Spleen (tissue), 11 donors: ENCODE measurements at regions not wholly inside any gene's neighbourhood (a gene's known extent, or its start where the extent isn't known, plus 50 kb on each side); places are given as distances from the start of the nearest gene placed in this dataset.

Experiments
- DNase-seq: peaks from one replicate; pipeline ENCODE4 v3.0.0-alpha.2; 2020
- H3K27ac ChIP-seq, 8 donors: fragments of 200-600 bp; sonication (generic) in 7 of 8; 1 replicate in 4 of 8; 2 replicates in 4 of 8; pipeline versions ENCODE4 v1.5.0 to v1.8.0; 2016 to 2021; ENCODE audit warnings: inconsistent platforms in 4 of 8, mild to moderate bottlenecking in 4 of 8, moderate library complexity in 1 of 8
- H3K27me3 ChIP-seq, 7 donors: fragments of 200-600 bp; sonication (generic) in 6 of 7; replicated peaks in 1 of 7; 1 replicate in 4 of 7; 2 replicates in 3 of 7; pipeline versions ENCODE4 v1.5.0 to v1.8.0; 2016 to 2021; ENCODE audit warnings: inconsistent platforms in 3 of 7, mild to moderate bottlenecking in 1 of 7
- H3K36me3 ChIP-seq, 6 donors: fragments of 200-600 bp; sonication (generic) in 5 of 6; 1 replicate in 4 of 6; 2 replicates in 2 of 6; pipeline versions ENCODE4 v1.5.0 to v1.8.0; 2016 to 2021; ENCODE audit warnings: inconsistent platforms in 2 of 6
- H3K4me1 ChIP-seq, 6 donors: fragments of 200-600 bp; sonication (generic) in 5 of 6; 1 replicate in 3 of 6; 2 replicates in 3 of 6; pipeline versions ENCODE4 v1.5.0 to v1.8.0; 2016 to 2021; ENCODE audit warnings: inconsistent platforms in 3 of 6
- H3K4me3 ChIP-seq, 8 donors: fragments of 200-600 bp; sonication (generic) in 7 of 8; 1 replicate in 4 of 8; 2 replicates in 4 of 8; pipeline versions ENCODE4 v1.5.0 to v1.8.0; 2016 to 2021; ENCODE audit warnings: inconsistent platforms in 4 of 8, mild to moderate bottlenecking in 4 of 8, moderate library complexity in 2 of 8
- H3K9me3 ChIP-seq, 8 donors: fragments of 200-600 bp; sonication (generic) in 7 of 8; 1 replicate in 4 of 8; 2 replicates in 4 of 8; pipeline versions ENCODE4 v1.5.0 to v1.8.0; 2016 to 2021; ENCODE audit warnings: inconsistent platforms in 4 of 8
- CTCF ChIP-seq, 11 experiments: fragments of 200-600 bp in 7 of 11; fragments of 450-650 bp in 4 of 11; sonication (generic) in 4 of 11; IDR thresholded peaks in 8 of 11; conservative IDR thresholded peaks in 3 of 11; 1 replicate in 7 of 11; 2 replicates in 4 of 11; pipeline versions ENCODE4 v1.4.0 to v1.8.0; 2016 to 2021; ENCODE audit warnings: antibody characterized with exemption in 11 of 11, inconsistent platforms in 4 of 11, mild to moderate bottlenecking in 1 of 11
- POLR2A ChIP-seq, 3 donors: fragments of 450-650 bp; IDR thresholded peaks; one replicate each; pipeline ENCODE4 v1.5.1; 2017; ENCODE audit warnings: antibody characterized with exemption in 3 of 3, mild to moderate bottlenecking in 1 of 3
- POLR2AphosphoS5 ChIP-seq, 3 donors: sonication (generic); formaldehyde crosslinking; IDR thresholded peaks; one replicate each; pipeline ENCODE4 v1.5.1; 2017; ENCODE audit warnings: antibody characterized with exemption in 3 of 3
- WGBS, 5 donors: extraction: QIAGEN DNeasy Blood & Tissue Kit in 3 of 5; methylation state at CpG; one replicate each; pipeline versions ENCODE4 v1.1.5 to v1.1.7; 2013 to 2018; 5-methylcytosine and 5-hydroxymethylcytosine counted together
- intact Hi-C: fragments of 100-400 bp; cut with DNase I; formaldehyde crosslinking; loops from one replicate; pipeline ENCODE4 v1.15.0; 2023; ENCODE audit warnings: low total_unique reads
- donor health status: healthy with polysubstance abuse.
- donor health status: DM: no; HTN: no; CAD: no; lungs with moderate emphysema.
- donor health status: DM: no; HTN: no; CAD: no.
- donor health status: Bipolar disorder and iron deficiency.
- donor health status: healthy.
- donor health status: DM: no; HTN: no; CAD: no.
- donor health status: DM: yes; HTN: yes; CAD: no.

GRCh38 chr16:80150978-80151721 lies 389.6 kb upstream of the DYNLRB2 start:
- Histone ChIP-seq H3K4me3 (no peak overlapping the region), H3K27me3 (peaks cover 0 to 8% (median 0%) of the 10 kb centered on the region in 7 donors), H3K36me3 (no peaks in the 10 kb centered on the region), H3K27ac (no peak overlapping the region), H3K9me3 (no peaks in the 10 kb centered on the region), H3K4me1 (peaks cover 0 to 9% (median 0%) of the 10 kb centered on the region in 6 donors)
- no peak for TF ChIP-seq POLR2A (IDR thresholded peaks at IDR 0.05)
- no peak for TF ChIP-seq POLR2AphosphoS5 (IDR thresholded peaks at IDR 0.05)
- TF ChIP-seq CTCF (IDR thresholded peaks at IDR 0.05 in 8 of 11, conservative IDR thresholded peaks at IDR 0.05 in 3 of 11), result no peak
- no peak for DNase-seq
- WGBS, 5 donors, result 78 to 90% (median 83%) methylated on average over 3 of the region's 3 CpGs
- intact Hi-C loops, result no loop called here

DNA sequence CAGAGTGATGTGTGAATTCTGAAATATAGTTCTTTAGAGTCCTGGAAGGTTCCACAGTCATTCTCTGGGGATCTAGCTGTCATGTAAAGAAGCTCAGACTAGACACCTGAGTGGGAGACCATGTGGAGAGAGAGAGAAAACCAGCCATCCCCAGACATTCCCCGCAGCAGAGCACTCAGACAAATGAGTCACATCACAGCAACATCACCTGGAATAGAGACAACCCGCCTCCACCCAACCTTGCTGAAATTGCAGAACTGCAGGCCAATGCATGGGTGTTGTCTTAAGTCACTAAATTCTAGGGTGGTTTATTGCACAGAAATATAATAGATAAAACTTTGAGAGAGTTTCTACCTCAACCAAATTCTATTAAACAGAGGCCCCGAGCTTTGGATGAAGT lies 392.0 kb upstream of the DYNLRB2 start:
- peaks cover 0 to 9% (median 0%) of the 10 kb centered on the region in 6 donors for H3K4me1 ChIP-seq
- no peak for TF ChIP-seq CTCF (IDR thresholded peaks at IDR 0.05 in 8 of 11, conservative IDR thresholded peaks at IDR 0.05 in 3 of 11)
- no peak for TF ChIP-seq POLR2A (IDR thresholded peaks at IDR 0.05)
- TF ChIP-seq POLR2AphosphoS5 (IDR thresholded peaks at IDR 0.05), result no peak
- H3K9me3 ChIP-seq, result no peaks in the 10 kb centered on the region
- intact Hi-C loops, result no loop called here
- DNase-seq, result no peak
- no peak overlapping the region for H3K4me3 ChIP-seq
- H3K36me3 ChIP-seq, result no peaks in the 10 kb centered on the region
- no peak overlapping the region for H3K27ac ChIP-seq
- H3K27me3 ChIP-seq, result peaks cover 0 to 5% (median 0%) of the 10 kb centered on the region in 7 donors
- WGBS, 5 donors, result 83 to 94% (median 92%) methylated on average over 3 of the region's 3 CpGs

- Histone ChIP-seq H3K4me3 (no peak overlapping the region), H3K9me3 (peaks cover 0 to 8% (median 2%) of the 10 kb centered on the region in 8 donors), H3K36me3 (no peaks in the 10 kb centered on the region), H3K4me1 (peaks cover 0 to 6% (median 0%) of the 10 kb centered on the region in 6 donors), H3K27ac (no peak overlapping the region), H3K27me3 (peaks cover 0 to 5% (median 0%) of the 10 kb centered on the region in 7 donors)
- DNase-seq, result no peak
- TF ChIP-seq POLR2AphosphoS5 (IDR thresholded peaks at IDR 0.05), result no peak
- no peak for TF ChIP-seq POLR2A (IDR thresholded peaks at IDR 0.05)
- no peak for TF ChIP-seq CTCF (IDR thresholded peaks at IDR 0.05 in 8 of 11, conservative IDR thresholded peaks at IDR 0.05 in 3 of 11)
- intact Hi-C loops, result no loop called here
- 55 to 67% (median 61%) methylated on average over 8 of the region's 8 CpGs for WGBS, 5 donors
Observed at GRCh38 chr16:80147026-80147655, 393.7 kb upstream of the DYNLRB2 start.

DNA sequence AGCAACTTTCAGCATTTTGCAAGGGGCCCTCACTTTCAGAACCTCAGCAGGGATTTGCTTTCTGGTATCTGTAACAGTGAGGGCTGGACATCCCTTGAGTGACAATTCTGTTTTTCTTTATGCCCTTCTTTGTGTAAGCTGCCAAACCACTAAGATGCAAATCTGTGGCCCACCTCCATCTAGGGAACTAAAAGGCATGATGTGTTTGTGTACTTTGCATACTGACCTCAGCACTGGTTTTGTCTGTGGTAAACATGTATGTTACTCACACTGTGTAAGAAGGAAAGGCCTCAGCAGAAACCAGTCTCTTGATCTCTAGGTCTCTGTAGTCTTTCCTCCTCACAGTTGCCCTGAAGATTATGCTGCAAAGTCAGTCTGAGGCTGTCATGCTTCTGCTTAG lies 396.6 kb upstream of the DYNLRB2 start:
- H3K4me3 ChIP-seq, result no peak overlapping the region
- no peak for TF ChIP-seq POLR2A (IDR thresholded peaks at IDR 0.05)
- no peak for TF ChIP-seq CTCF (IDR thresholded peaks at IDR 0.05 in 8 of 11, conservative IDR thresholded peaks at IDR 0.05 in 3 of 11)
- no peak for TF ChIP-seq POLR2AphosphoS5 (IDR thresholded peaks at IDR 0.05)

More for the DNA sequence above, 396.6 kb upstream of the DYNLRB2 start:
- no peaks in the 10 kb centered on the region for H3K4me1 ChIP-seq
- H3K27ac ChIP-seq, result no peak overlapping the region
- intact Hi-C loops, result no loop called here
- no peaks in the 10 kb centered on the region for H3K27me3 ChIP-seq
- peaks cover 0 to 15% (median 5%) of the 10 kb centered on the region in 8 donors for H3K9me3 ChIP-seq
- no peaks in the 10 kb centered on the region for H3K36me3 ChIP-seq
- DNase-seq, result no peak
